NCI-H2081 (cell line): ENCODE measurements at regions not wholly inside any gene's neighbourhood (a gene's known extent, or its start where the extent isn't known, plus 50 kb on each side); places are given as distances from the start of the nearest gene placed in this dataset.

Experiments
- DNase-seq, 2 experiments: peaks; one replicate each; lab custom pipeline; 2025; lab: John Stamatoyannopoulos, UW

- no peak for DNase-seq
Observed at GRCh38 chr7:46811529-46811928, 770.4 kb downstream of the TNS3 start.

DNA sequence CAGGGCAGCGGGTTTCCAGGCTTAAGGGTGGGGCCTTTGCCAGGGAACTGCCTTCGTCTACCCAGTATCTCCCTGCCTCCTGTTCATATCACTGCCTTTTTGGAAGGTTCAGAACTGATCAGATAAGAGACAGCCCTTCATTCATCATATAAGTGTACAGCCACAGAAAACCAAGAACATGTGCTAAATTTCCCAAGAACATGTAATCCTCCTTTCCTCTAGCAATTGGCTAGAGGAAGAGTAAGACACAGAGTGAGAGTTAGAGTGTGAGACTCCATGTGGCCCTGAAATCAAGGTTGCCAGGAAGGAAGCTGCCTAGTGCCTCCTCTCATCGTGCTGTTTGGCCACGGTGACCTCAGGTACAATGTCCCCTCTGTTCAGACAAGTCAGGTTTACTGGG lies 770.9 kb downstream of the TNS3 start:
- DNase-seq: no peak

GRCh38 chr7:46809886-46810285 lies 772.0 kb downstream of the TNS3 start:
- DNase-seq: no peak

GRCh38 chr7:46806856-46807255 lies 775.1 kb downstream of the TNS3 start:
- no peak for DNase-seq

DNA sequence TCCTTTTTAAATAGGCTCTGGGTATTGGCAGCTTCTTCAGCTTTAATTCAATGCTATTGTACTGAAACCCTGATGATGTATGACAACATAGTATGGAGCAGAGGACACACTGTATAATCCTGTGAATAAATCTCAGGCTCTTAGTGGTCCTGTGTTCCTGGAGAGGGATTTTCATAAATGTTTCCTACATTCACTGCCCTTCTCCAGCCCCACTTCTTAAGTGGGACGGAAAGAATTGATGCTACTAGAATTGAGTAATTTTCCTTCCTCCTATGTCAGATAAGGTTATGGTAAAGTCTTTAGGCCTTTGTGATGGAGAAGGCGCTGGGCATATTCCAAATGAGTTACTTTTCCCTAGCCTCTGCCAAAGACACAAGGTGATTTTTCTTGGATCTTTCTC lies 779.4 kb downstream of the TNS3 start:
- DNase-seq: no peak

- no peak for DNase-seq
Observed at GRCh38 chr7:46791188-46791587, 790.7 kb downstream of the TNS3 start.

GRCh38 chr7:46786995-46787394 lies 794.9 kb downstream of the TNS3 start:
- no peak for DNase-seq

- DNase-seq: no peak
Observed at GRCh38 chr7:46786221-46786954, 795.5 kb downstream of the TNS3 start.

GRCh38 chr7:46784732-46785131 lies 797.2 kb downstream of the TNS3 start:
- DNase-seq: no peak

DNA sequence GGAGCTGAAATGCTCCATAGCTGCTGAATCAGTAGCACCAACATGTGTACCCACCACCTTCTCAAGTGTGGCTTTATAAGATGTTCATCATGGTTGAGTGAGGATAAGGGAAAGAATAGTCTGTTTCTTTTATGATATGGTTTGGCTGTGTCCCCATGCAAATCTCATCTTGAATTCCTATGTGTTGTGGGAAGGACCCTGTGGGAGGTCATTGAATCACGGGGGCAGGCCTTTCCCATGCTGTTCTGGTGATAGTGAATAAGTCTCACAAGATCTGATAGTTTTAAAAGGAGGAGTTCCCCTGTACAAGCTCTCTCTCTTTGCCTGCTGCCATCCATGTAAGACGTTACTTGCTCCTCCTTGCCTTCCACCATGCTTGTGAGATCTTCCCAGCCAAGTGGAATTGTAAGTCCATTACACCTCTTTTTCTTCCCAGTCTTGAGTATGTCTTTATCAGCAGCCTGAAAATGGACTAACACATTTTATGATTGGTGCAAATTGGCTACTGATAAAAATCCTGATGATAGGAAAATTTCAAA lies 799.9 kb downstream of the TNS3 start:
- no peak for DNase-seq

DNA sequence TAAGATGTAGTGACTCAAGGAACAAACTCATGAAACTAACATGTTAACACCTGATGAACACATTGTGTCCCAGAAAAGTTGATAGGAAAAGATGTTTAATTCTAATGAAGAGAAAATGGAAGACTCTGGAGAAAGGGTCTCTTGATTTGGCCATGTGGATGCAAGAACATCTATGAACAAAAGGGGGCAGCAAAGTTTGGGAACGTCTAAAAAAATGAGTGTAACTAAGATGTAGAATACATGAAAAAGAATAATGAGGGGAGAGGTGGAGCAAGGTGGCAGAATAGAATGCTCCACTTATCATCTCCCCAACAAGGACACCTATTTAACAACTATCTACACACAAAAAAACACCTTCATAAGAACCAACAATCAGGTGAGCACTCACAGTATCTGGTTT lies 805.1 kb downstream of the TNS3 start:
- no peak for DNase-seq

DNA sequence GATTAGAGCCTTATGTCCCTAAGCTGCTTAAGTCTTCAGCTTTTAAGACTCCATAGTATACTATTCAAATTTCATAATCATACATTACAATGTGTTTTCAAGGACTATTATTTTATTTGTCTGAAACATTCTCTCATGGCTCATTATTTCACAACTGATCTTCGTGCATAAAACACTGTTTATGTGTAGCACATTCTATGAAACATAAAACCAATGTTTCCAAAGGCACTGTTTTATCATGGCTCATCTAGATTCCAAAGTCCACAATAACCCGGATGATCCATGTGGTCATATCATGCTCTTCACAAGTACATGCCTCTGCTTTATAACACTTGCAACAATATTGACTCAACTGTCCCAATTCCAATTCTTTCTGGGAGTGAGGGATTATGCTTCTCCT lies 806.1 kb downstream of the TNS3 start:
- no peak for DNase-seq

DNA sequence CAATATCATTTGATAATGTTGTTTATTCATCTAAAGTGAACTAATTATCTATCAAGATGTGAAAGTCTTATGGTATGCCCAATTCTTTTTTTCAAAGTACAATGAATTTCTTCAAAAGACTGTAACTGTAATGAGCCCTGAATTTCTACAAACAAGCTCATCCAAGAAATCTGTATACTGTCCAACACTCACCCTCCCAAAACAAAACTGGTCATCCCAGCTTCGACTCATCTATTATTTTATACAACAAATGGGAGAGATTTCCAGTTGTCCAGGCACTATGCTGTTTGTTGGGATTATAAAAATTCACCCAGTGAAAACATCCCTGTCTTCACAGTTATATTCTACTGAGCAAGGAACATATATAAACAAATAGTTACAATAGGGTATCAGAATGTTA lies 806.9 kb downstream of the TNS3 start:
- no peak for DNase-seq

DNA sequence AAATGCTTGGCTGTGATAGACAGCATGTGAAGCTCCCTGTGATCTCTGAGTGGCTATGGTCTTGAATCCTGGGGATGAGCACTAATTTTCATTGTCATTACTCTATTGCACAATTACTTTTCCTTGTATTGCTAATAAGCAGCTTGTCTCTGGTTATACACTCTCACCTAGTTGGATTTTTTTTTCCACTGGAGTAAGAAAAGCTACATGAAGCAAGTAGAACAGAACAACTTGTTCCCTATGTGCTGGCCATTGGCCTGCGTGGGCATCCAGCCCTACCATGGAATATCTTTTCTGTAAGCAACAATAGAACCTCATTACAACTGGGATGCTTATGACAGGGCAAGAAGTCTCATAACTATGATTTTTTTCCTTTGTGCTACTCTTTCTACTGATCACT lies 807.4 kb downstream of the TNS3 start:
- no peak for DNase-seq

DNA sequence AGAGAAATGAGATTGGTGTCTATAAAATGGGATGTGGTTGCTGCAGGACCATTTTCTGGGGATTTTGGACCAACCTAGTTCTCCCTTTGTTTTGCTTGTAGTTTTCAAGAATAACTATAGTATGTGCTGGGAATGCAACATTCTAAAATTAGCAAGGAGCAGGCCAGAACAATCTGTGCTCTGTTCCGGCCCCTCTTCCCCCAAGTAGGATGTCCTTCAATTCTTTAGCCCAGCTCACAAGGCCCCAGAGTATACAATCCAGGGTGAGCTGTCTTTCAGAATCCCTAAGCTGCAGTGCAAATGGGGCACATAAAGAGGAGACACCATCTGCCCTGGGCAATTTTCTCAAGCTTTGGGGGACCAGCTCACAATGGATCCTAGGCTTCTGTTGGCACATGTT lies 809.1 kb downstream of the TNS3 start:
- DNase-seq: no peak

DNA sequence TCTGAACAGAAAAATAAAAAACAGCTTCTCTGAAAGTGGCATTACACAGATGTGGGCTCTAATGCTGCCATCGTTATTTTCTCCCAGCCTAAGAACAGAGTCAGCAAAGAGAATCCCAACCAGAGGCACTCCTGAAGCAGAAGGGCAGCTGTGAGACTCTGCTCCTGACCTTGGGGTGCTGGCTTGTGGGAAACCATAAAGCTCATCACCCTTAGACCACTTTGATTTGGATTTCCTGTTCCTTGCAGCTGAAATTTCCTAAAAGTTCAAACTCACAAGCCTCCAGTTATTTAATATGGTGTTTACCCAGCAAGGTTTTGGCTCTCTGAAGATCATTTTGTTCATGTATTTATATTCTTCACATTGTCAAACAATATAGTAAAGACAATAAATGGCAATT lies 814.8 kb downstream of the TNS3 start:
- no peak for DNase-seq

- DNase-seq: no peak
Observed at GRCh38 chr7:46764100-46764936, 817.6 kb downstream of the TNS3 start.

GRCh38 chr7:46763344-46763743 lies 818.6 kb downstream of the TNS3 start:
- DNase-seq: no peak

- no peak for DNase-seq
Observed at GRCh38 chr7:46759711-46760480, 822.0 kb downstream of the TNS3 start.

- no peak for DNase-seq
Observed at GRCh38 chr7:46756996-46757395, 824.9 kb downstream of the TNS3 start.

DNA sequence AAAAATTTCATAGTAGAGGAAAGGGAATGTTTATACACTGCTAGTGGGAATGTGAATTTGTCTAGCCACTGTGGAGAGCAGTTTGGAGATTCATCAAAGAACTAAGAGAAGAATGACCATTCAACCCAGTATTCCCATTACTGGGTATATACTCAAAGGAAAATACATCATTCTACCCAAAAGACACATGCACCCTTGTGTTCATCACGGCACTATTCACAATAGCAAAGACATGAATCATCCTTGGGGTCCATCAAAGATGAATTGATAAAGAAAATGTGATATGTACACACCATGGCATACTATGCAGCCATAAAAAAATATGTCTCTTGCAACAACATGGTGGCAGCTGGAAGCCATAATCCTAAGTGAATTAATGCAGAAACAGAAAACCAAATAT lies 825.7 kb downstream of the TNS3 start:
- DNase-seq: no peak
